ENCODE measurements at regions not wholly inside any gene's neighbourhood (a gene's known extent, or its start where the extent isn't known, plus 50 kb on each side); places are given as distances from the start of the nearest gene placed in this dataset.
"Not testable (repeated sequence)": the region's sequence is repeated elsewhere in the genome, so short reads cannot be mapped to it uniquely, and the experiment has no call there.

- intact Hi-C loops (cut with micrococcal nuclease) (no loop called here), dilution Hi-C loops (cut with MboI; ENCODE audit: extremely low pct_ligation_motif_present, low sequenced_read_pairs) (no loop called here)
- Histone ChIP-seq H3K9ac (replicated peaks; ENCODE audit: extremely low read depth, insufficient read depth, low read length) (no peak overlapping the region), H3K4me2 (ENCODE audit: insufficient read depth, low read length) (no peak overlapping the region), H3K4me3 (replicated peaks in 1 of 3; ENCODE audit: insufficient read depth in 1 of 3, low read depth in 1 of 3, low read length in 3 of 3) (no peak overlapping the region), H3K27ac (ENCODE audit: insufficient read depth, low read depth, low read length) (no peak overlapping the region), H3K9me3 (replicated peaks; ENCODE audit: control insufficient read depth, insufficient read depth, low read length) (no peaks in the 10 kb centered on the region), H3K9me1 (replicated peaks; ENCODE audit: control insufficient read depth, extremely low read depth, insufficient read depth, low read length) (no peaks in the 10 kb centered on the region), H3K4me1 (ENCODE audit: control insufficient read depth, extremely low read depth, insufficient read depth, low read length) (peaks cover 18% of the 10 kb centered on the region), H3K27me3 (ENCODE audit: control insufficient read depth in 2 of 2, insufficient read depth in 2 of 2, low read length in 2 of 2) (no peaks in the 10 kb centered on the region), H2AFZ (ENCODE audit: low read depth, low read length) (no peak overlapping the region), H3K79me2 (ENCODE audit: control insufficient read depth, insufficient read depth, low read length) (no peaks in the 10 kb centered on the region), H3K36me3 (ENCODE audit: control insufficient read depth in 2 of 2, extremely low read depth in 1 of 2, insufficient read depth in 2 of 2, low read length in 2 of 2) (no peaks in the 10 kb centered on the region), H4K20me1 (replicated peaks; ENCODE audit: control insufficient read depth, extremely low read depth, insufficient read depth, low read length) (no peaks in the 10 kb centered on the region)
- TF ChIP-seq POLR2A (IDR thresholded peaks at IDR 0.05; ENCODE audit: low read depth, low read length) = no peak
- BruUV-seq (replicated peaks) = no TSS peak
- no peak for DNase-seq (ENCODE audit: low read depth, low spot score)
- CTCF ChIA-PET = interaction anchor here (1.6 kb wide), 1 partner anchor 10 kb away, joined by 5 read pairs; no protein-coding TSS in a partner anchor
- POLR2A ChIA-PET = no interaction called here
- FAIRE-seq = no peak
Measured at GRCh38 chr7:81294897-81295515, 376.2 kb upstream of the SEMA3C start.

GRCh38 chr7:81293806-81294205 is 375.0 kb upstream of the SEMA3C start:
- intact Hi-C loops (cut with micrococcal nuclease) = no loop called here
- dilution Hi-C loops (cut with MboI; ENCODE audit: extremely low pct_ligation_motif_present, low sequenced_read_pairs) = no loop called here
- no peaks in the 10 kb centered on the region for H3K9me3 ChIP-seq (replicated peaks; ENCODE audit: control insufficient read depth, insufficient read depth, low read length)
- H3K27ac ChIP-seq (ENCODE audit: insufficient read depth, low read depth, low read length) = no peak overlapping the region
- ChIA-PET CTCF (interaction anchor here (0.8 to 1.4 kb wide), 2 partner anchors 9 to 176 kb away, joined by 3 to 5 read pairs; no protein-coding TSS in a partner anchor), POLR2A (no interaction called here)
- no peaks in the 10 kb centered on the region for H4K20me1 ChIP-seq (replicated peaks; ENCODE audit: control insufficient read depth, extremely low read depth, insufficient read depth, low read length)
- H3K9ac ChIP-seq (replicated peaks; ENCODE audit: extremely low read depth, insufficient read depth, low read length) = no peak overlapping the region
- FAIRE-seq = no peak
- H3K9me1 ChIP-seq (replicated peaks; ENCODE audit: control insufficient read depth, extremely low read depth, insufficient read depth, low read length) = no peaks in the 10 kb centered on the region
- H3K36me3 ChIP-seq (ENCODE audit: control insufficient read depth in 2 of 2, extremely low read depth in 1 of 2, insufficient read depth in 2 of 2, low read length in 2 of 2) = no peaks in the 10 kb centered on the region
- no TSS peak for BruUV-seq (replicated peaks)
- no peak for DNase-seq (ENCODE audit: low read depth, low spot score)
- no peaks in the 10 kb centered on the region for H3K79me2 ChIP-seq (ENCODE audit: control insufficient read depth, insufficient read depth, low read length)
- no peaks in the 10 kb centered on the region for H3K27me3 ChIP-seq (ENCODE audit: control insufficient read depth in 2 of 2, insufficient read depth in 2 of 2, low read length in 2 of 2)
- H3K4me2 ChIP-seq (ENCODE audit: insufficient read depth, low read length) = no peak overlapping the region
- H3K4me1 ChIP-seq (ENCODE audit: control insufficient read depth, extremely low read depth, insufficient read depth, low read length) = peaks cover 7% of the 10 kb centered on the region
- TF ChIP-seq POLR2AphosphoS5 (IDR thresholded peaks at IDR 0.05; ENCODE audit: insufficient read depth, low read depth, low read length) (no peak), CTCF (IDR thresholded peaks at IDR 0.05; ENCODE audit: extremely low read depth in 1 of 2, insufficient read depth in 1 of 2, low read depth in 1 of 2, low read length in 2 of 2) (no peak), MAX (IDR thresholded peaks at IDR 0.05; ENCODE audit: insufficient read depth, insufficient read length) (no peak), FOS (IDR thresholded peaks at IDR 0.05; ENCODE audit: borderline replicate concordance, insufficient read depth, low read length) (no peak), MYC (IDR thresholded peaks at IDR 0.05; ENCODE audit: low read depth, low read length) (no peak), GATA2 (IDR thresholded peaks at IDR 0.05; ENCODE audit: insufficient read depth, insufficient read length, low read depth, low read length) (no peak), JUN (IDR thresholded peaks at IDR 0.05; ENCODE audit: borderline replicate concordance, insufficient read depth, insufficient read length, low read depth) (no peak), EZH2 (IDR thresholded peaks at IDR 0.05; ENCODE audit: borderline replicate concordance, low read depth, low read length, severe bottlenecking) (no peak), POLR2A (IDR thresholded peaks at IDR 0.05; ENCODE audit: low read depth, low read length) (no peak)
- no peak overlapping the region for H3K4me3 ChIP-seq (replicated peaks in 1 of 3; ENCODE audit: insufficient read depth in 1 of 3, low read depth in 1 of 3, low read length in 3 of 3)
- no peak overlapping the region for H2AFZ ChIP-seq (ENCODE audit: low read depth, low read length)

GRCh38 chr7:81286754-81287153 is 367.9 kb upstream of the SEMA3C start:
- dilution Hi-C loops (cut with MboI; ENCODE audit: extremely low pct_ligation_motif_present, low sequenced_read_pairs); FAIRE-seq; H3K79me2 ChIP-seq (ENCODE audit: control insufficient read depth, insufficient read depth, low read length); POLR2A ChIA-PET; H3K4me3 ChIP-seq (replicated peaks in 1 of 3; ENCODE audit: insufficient read depth in 1 of 3, low read depth in 1 of 3, low read length in 3 of 3); BruUV-seq (replicated peaks); H2AFZ ChIP-seq (ENCODE audit: low read depth, low read length); CTCF ChIA-PET; H3K9me1 ChIP-seq (replicated peaks; ENCODE audit: control insufficient read depth, extremely low read depth, insufficient read depth, low read length); H3K4me1 ChIP-seq (ENCODE audit: control insufficient read depth, extremely low read depth, insufficient read depth, low read length); H3K9ac ChIP-seq (replicated peaks; ENCODE audit: extremely low read depth, insufficient read depth, low read length); H3K4me2 ChIP-seq (ENCODE audit: insufficient read depth, low read length); H3K27me3 ChIP-seq (ENCODE audit: control insufficient read depth in 2 of 2, insufficient read depth in 2 of 2, low read length in 2 of 2); intact Hi-C loops (cut with micrococcal nuclease); H3K9me3 ChIP-seq (replicated peaks; ENCODE audit: control insufficient read depth, insufficient read depth, low read length); H4K20me1 ChIP-seq (replicated peaks; ENCODE audit: control insufficient read depth, extremely low read depth, insufficient read depth, low read length); H3K36me3 ChIP-seq (ENCODE audit: control insufficient read depth in 2 of 2, extremely low read depth in 1 of 2, insufficient read depth in 2 of 2, low read length in 2 of 2); H3K27ac ChIP-seq (ENCODE audit: insufficient read depth, low read depth, low read length); DNase-seq (ENCODE audit: low read depth, low spot score): not testable (repeated sequence)
